ENCODE measurements at regions not wholly inside any gene's neighbourhood (a gene's known extent, or its start where the extent isn't known, plus 50 kb on each side); places are given as distances from the start of the nearest gene placed in this dataset.
"Not testable (repeated sequence)": the region's sequence is repeated elsewhere in the genome, so short reads cannot be mapped to it uniquely, and the experiment has no call there.

DNA sequence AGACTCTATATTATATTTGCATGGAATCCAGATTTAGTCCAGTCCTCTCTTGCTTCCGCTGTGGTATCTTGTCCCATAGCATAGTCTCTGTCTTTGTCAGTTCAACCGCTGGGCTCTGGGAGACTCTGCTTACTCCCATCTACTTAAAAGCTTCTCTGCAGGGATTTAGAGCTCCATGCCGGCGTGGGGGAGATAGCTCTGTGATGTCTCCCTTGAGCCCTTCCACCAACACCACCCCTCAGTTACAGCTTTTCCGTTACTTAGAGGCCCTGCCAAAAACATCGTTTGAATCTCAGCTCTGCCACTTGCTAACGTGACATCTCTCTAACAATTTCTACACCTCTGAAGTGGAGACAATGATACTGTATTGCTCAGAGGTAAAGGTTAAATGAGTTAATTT is 306.1 kb upstream of the ZNF608 start:
- DNase-seq: no peak

DNA sequence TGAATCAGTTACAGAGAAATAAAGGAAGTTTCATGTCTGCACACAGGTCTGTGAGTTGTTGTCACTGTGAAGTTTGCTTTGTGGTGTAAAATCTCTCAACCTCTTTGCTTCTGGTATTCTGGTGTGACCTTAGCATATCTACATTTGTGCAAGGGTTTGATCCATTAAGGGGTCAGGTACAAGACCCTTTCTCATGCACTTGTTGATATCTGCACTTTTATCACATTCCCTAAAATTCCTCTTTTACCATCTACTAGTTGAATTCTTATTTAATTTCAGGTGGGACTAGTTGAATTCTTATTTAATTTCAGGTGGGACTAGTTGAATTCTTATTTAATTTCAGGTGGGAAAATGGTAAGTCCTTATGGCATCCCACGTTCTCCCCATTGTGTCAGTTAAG is 306.7 kb upstream of the ZNF608 start:
- no peak for DNase-seq

DNA sequence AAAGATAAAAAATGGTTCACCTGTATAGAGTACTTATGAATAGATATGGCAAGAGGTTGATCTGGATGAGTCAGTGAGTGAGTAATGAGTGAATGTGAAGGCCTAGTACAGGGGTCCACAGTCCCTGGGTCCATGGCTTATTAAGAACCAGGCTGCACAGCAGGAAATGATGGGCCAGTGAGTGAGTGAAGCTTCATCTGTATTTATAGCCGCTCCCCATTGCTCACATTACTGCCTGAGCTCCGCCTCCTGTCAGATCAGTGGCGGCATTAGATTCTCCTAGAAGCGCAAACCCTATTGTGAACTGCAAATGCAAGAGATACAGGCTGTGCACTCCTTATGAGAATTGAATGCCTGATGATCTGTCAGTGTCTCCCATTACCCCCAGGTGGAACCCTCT is 307.7 kb upstream of the ZNF608 start:
- no peak for DNase-seq

DNA sequence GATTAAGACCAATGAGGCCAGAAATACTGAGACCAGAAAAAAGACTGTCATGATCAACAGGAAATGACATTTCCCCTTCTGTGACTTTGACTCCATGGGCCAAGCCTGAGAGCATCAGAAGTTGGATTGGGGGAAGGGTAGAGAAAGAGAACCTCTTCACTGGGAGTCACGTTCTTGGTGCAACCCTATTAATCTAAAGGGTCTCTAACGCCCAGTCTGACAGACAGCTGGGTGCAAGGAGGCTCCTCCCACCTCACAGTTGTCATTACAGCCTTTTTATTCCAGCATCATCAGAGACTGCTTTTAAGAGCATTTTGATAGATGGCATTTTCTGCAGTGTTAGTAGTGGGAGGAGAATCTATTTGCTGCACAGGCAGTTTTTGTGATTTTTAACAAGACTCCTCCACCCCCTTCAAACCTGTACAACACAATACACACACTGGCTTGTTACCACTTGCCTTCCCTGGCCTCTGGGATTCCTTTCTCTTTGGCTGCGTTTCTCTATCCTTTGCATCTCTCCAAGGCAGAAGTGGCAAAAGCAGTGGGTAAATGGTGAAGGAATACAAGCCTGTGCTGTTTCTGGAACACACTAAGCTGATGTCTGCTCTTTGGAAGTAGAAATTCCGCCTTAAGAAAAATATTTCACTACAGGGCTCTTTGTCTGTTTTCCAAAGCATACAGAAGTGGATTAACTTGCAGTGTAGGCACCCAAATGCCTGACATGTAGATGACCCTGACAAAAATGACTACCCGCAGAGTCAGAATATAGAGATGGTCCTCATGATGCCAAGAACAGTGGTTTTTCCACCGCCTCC is 310.4 kb upstream of the ZNF608 start:
- no peak for DNase-seq

DNA sequence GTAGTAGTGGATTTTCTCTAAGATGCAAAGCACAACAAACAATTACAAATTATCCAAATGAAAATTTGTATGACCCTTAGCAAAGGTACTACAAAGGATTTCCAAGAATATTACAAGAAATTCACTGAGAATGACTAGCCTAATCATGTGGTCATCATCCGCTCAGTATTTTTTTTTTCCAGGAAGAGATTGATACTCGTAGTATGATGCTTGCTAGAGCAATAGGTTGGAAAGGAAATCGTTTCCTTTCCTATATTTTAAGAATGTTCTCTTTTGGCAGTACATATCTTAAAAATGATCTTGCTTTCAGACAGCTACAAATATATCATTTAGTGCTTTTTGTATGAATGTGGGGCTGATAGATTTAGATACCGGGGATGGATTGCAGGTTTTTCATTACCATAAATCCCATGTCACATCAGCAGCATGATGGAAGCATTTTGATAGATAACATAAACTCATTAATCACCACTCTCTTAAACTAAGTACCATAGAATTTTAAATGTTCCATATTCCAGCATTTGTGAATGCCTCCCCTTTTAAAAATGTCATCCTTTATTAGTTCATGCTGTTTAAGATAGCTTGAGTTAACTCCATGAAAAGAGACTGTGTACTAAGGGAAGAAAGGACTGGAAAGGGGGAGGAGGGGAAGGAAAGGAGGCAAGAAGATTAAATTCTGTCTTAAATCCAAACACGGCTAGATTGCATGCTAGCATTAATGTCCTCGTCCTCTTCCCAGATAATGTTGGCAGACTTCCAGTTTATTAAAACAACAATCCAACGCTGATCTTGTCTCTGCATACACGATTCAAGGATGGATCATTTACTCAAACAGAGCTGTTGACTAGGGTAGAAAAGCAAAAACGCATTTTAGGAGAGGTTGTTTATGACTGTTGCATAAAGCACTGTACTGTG is 311.7 kb upstream of the ZNF608 start:
- peak; percentile 36 for DNase-seq

DNA sequence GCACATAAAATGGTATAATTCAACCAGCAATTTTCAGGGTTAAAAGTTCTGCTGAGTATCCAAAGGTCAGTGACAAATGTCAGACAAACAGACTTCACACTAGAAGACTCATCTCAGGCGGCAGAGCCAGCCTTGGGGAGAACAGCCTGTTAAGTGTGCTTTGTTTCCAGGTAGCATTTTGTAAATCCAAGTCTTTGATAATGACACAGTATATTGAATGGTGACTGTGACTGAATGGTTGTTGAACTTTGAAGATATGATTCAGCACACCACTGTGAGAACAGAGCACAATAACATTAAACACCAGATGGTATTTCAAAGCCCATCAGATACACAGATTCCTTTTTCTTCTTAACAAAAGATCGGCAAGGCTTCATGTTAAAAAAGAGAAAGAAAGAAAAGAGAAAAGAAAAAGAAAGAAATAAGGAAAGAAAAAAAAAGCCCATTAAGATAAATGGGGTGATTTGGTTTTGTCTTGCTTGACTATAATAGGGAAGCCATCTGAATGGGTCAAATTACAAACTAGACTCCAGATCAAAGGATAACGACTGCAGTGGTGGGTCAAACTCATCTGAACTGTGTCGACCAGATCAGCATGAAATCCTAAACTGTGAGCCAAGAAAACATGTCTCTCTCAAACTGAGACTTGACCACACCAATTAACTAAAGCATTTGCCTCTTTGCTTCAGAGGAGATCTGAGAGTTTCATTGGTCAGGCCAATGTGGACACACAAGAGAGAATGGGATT is 313.0 kb upstream of the ZNF608 start:
- no peak for DNase-seq

DNA sequence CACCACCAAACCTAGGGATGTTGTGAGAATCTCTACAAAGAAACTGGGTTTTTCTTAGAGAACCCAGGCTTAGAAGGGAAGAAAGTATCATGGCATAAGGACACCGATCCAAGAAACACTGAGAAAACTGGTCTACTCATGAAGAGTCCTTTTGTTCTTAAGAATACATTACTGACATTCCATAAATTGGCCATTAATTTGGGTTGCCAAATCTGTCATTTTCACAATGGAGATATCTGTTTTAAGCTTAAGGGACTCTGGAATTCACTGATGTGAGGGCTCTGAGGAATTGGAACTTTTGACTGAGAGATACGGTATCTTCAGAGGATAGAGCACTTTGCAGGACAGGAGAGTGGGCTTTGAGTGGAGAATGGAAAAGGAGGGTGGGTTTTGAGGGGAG is 315.3 kb upstream of the ZNF608 start:
- no peak for DNase-seq

DNA sequence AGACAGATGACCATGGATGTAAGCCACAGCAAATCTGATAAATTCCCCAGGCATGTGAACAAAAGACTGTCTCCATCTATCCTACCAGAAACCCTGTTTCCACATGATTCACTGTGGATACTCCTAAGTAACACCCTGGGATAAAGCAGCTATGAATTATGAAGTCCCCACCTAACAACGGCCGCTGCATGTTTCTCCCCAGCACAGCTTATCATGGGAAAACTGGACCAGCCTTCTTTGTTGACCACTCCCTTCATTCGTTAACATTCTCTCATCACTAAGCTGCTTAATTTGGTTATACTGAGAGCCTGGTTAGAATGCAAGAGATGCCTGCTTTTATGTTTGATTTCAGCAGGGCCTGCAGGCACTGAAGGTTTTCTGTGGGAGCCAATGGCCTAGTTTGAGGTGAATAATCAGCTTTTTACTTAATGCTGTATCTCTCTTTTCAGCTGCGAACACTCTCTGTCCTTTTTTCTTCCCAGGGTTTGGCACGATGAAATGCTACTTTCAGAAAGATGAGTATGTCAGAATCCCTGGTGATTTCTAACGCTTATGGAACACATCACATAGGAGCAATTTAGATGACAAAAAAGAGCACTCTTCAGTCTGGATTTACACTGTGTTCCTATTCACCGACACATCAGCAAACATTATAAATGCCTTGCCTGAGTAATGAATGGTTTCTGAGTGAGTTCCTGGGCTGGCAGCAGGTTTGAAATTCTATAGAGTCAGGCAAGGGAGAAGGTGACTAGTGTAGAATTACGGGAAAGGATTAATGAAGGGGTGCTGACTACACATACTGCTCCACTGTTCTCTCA is 318.4 kb upstream of the ZNF608 start:
- no peak for DNase-seq

DNA sequence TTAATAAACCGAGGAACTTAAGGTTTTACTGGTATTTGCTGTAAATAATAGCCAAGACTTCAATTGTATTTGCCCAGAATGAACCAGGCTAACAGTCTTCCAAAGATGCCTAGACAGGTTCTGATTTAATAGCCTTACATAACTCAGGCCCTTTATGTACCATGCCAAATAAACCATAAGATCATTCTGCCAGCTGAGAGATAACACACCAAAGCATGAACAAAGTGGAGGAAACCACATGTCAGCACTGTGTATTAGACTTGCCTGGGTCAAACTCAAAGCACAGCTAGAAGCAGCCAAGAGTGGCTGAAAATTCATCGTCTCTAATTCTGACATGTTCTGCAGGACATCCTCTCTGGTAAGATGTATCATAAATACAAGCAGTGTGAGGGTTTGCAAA is 319.3 kb upstream of the ZNF608 start:
- DNase-seq: no peak

DNA sequence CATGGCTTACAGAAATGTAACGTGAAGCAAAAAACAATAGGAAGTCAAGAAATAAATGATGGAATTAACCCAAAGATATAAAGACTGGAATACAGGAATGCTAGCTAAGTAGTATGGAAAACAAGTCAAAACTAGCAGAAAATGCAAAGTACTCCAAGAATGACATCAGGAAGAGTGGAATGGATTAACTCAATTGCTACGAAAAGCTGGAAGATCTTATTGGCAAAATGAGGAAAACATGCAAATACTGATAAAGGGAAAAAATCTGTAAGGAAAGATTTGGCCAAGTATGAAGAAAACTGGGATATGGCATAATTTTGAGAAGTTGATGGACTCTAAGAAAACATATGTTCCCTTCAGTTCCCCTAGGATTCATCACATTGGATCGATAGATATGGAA is 324.5 kb upstream of the ZNF608 start:
- DNase-seq: no peak

DNA sequence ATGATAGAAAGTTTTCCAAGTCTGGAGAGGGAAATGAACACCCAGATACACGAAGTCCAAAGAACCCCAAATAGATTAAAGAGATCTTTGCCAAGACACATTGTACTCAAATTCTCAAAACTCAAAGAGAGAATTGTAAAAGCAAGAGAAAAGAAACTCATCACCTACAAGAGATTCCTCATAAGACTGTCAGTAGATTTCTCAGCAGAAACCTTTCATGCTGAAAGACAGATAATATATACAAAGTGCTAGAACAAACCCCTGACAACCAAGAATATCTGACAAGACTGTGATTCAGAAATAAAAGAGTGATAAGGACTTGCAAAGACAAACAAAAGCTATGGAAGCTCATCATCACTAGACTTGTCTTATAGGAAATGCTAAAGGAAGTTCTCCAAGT is 326.7 kb upstream of the ZNF608 start:
- DNase-seq: no peak

DNA sequence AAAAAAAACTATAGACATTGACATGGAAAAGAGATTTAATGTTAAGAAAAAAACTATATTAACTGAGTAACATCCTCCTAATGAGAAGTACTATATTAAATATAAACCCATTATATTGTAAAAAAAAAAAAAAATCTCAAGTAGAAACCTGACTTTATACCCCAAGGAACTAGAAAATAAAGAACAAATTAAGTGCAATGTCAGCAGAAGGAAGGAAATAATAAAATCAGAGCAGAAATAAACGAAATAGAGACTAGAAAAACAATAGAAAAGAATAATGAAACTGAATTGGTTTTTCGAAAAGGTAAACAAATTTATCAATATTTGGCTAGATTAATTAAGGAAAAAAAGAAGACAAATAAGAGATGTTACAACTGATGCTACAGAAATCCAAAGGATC is 329.1 kb upstream of the ZNF608 start:
- DNase-seq: no peak

DNA sequence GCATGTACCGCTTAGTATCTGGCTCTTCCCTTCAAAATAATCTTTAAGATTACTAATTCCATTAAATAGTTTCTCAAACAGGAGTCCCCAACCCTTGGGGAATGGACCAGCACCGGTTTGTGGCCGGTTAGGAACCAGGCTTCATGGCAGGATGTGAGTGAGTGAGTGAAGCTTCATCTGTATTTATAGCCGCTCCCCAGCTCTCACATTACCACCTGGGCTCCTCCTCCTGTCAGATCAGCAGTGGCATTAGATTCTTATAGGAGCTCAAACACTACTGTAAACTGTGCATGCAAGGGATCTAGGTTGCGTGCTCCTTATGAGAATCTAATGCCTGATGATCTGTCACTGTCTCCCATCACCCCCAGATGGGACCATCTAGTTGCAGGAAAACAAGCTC is 332.6 kb upstream of the ZNF608 start:
- not testable (repeated sequence) for DNase-seq

DNA sequence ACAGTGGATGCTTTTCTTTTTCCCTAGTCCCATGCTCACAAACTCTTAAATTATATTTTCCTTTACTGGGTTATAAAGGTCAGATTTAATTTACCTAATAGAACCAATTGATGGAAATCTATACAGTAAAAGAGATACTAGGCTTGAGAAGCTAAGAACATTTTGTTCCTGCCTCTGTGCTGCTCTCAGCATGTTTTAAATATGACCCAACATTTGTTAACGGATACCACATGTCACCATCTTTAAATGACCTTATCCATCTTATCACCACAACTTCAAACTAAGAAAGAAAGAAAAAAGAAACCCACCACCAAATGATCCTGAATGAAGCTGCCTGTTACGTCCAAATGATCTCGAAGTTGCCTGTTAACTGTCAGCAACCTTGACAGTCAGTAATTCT is 334.7 kb upstream of the ZNF608 start:
- DNase-seq: no peak

DNA sequence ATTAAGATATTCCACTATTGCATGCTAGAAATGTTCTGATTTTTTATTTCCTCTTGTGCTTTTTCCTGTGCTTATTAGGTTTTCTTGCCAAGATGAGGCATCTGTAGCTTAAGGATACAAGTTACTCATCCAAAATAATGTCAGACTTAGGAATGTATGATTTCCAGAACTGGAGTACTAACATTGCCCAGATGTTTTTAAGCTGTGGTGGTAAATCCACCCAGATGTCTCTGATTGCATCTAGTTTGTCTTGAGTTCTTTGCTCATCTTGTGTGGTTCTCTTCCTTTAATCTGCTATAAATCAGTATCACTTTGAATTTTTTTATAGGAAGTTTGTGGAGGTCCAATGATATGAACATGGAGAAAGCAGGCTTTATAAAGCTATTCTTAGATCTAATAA is 337.5 kb upstream of the ZNF608 start:
- no peak for DNase-seq

DNA sequence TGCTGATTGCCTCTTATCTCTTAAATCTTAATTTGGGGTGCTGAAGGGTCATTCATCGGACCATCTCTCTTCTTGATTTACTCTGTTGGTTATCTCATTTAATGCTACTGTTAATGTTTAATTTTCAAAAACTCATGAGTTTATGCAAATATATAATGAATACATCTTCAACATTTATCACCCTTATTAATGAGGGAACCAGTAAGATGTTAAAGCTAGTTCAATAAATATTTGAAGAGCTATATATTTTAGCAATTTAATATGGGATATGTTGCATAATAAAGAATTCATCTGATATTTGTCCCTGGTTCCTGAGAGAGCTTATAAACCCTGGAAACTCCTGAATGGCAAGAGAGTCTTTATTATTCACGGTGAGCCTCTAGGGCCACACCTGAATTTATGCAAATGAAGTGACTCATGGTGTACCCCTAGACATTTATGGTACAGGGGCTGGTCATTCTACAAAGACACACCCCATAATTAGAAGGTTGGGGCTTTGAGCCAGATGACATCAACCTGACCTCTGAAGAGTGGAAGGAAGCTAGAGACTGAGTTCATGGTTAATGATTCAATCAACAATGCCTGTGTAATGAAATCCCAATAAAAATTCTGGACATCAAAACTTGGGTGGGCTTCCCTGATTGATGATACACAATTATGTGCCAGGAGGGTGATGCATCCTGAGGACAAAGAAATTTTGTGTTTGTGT is 339.5 kb upstream of the ZNF608 start:
- no peak for DNase-seq

DNA sequence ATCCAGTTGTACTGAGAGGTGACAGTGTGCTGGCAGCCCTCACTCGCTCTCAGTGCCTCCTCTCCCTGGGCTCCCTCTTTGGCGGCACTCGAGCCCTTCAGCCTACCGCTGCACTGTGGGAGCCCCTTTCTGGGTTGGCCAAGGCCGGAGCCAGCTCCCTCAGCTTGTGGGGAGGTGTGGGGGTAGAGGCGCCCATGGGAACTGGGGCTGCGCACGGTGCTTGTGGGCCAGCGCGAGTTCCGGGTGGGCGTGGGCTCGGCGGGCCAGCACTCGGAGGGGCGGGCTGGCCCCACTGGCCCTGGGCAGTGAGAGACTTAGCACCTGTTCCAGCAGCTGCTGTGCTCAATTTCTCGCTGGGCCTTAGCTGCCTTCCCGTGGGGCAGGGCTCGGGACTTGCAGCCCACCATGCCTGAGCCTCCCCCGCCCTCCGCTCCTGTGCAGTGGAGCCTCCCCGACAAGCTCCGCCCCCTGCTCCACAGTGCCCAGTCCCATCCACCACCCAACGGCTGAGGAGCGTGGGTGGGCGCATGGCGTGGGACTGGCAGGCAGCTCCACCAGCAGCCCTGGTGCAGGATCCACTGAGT is 342.2 kb upstream of the ZNF608 start:
- no peak for DNase-seq

DNA sequence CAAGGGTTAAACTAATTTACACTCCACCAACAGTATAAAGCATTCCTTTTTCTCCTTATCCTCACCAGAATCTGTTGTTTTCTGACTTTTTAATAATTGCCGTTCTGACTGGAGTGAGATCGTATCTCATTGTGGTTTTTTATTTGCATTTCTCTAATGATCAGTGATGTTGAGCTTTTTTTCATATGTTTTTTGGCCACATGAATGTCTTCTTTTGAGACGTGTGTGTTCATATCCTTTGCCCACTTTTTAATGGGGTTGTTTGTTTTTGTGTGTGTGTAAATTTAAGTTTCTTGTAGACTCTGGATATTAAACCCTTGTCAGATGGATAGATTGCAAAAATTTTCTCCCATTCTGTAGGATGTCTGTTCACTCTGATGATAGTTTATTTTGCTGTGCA is 345.7 kb upstream of the ZNF608 start:
- not testable (repeated sequence) for DNase-seq

DNA sequence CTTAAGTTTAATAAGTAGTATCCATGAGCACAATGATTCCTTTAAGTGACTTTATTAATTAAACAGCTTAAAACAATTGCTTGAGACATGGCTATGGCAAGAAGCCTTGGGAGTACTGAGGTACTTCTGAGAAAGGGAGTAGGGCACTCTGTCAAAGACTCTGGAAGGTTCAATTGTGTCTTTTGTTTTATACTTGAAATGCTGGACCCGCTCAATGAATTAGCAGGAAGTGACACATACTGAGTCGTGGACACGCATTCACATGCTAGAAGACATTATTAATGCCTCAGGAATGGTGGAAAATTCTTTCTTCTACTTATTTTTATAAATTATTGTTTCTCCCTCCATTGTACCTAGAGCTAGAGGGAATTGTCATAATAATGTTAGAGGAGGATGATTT is 347.3 kb upstream of the ZNF608 start:
- DNase-seq: no peak

DNA sequence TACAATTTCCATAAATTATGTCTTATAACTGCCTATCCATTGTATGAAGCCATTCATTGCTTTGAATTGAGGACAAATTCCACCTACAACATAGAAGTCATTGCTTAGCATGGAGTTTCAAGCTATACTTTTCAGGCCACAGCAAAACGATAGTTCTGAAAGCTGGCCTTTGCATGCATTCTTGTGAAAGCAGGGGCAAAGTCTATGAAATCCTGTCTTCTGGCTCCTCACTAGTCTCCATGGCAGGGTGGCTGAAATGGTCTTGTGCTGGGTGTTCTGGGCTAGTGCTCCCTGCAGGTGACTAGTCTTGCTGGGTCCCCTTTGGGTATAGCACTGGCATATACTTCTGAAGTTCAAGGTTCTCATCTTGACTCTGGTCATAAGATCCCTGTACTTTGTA is 353.9 kb upstream of the ZNF608 start:
- no peak for DNase-seq

DNA sequence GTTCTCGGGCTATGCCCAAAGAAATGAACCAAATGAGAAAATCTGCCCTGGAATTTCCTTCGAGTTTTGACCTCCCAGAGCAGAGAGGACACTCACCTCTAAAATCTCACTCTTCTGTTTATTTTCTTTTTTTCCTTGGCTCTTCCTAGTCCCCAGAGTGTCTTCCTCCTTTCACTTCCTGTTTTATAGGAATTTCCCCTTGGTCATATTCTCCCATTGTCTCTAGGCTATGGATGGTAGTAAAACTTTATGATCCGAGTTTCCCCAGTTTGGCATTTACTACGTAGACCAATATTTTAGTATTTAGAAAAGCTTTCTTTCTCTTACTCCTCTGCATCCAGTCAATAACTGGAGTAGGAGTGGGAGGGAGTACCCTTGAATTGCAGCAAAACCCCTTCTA is 354.5 kb upstream of the ZNF608 start:
- DNase-seq: no peak

DNA sequence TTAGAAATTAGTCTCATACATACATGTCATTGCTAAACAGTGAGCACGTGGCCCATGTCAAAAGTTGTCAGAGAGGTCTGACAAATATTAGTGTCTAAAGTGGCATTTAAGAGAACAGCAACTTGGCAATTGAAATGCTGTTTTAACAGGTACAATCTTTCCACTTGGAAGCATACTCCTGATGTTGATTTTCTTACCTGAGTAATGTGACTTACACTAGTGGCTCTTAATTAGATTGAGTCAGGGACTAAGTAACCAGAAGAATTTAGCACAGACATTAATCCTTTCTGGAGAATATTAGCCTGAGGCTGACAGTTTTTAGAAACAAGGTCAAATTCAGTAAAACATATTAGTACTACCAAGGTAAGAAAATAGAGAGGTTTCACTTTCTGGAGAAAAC is 357.0 kb upstream of the ZNF608 start:
- no peak for DNase-seq
